ENCODE measurements at regions not wholly inside any gene's neighbourhood (a gene's known extent, or its start where the extent isn't known, plus 50 kb on each side); places are given as distances from the start of the nearest gene placed in this dataset.
A peak's percentile ranks its signal among the peaks of the same experiment; 100 is the strongest.

GRCh38 chr3:178302966-178303930 is 233.0 kb upstream of the KCNMB2 start:
- H3K4me3 ChIP-seq (ENCODE audit: low read depth, low read length): no peak overlapping the region
- CTCF ChIA-PET: interaction anchor here (0.6 kb wide), 1 partner anchor 338 kb away, joined by 3 read pairs; no protein-coding TSS in a partner anchor
- DNase-seq (ENCODE audit: low read depth, low spot score): no peak
- no peaks in the 10 kb centered on the region for H3K27me3 ChIP-seq (ENCODE audit: control insufficient read depth, insufficient read depth, low read length)
- H3K9me3 ChIP-seq (ENCODE audit: control insufficient read depth, insufficient read depth, low read length): no peaks in the 10 kb centered on the region
- POLR2A ChIA-PET: no interaction called here
- H3K27ac ChIP-seq (ENCODE audit: low read depth, low read length): no peak overlapping the region
- no peak for TF ChIP-seq CTCF (IDR thresholded peaks at IDR 0.05; ENCODE audit: low read depth, low read length)

DNA sequence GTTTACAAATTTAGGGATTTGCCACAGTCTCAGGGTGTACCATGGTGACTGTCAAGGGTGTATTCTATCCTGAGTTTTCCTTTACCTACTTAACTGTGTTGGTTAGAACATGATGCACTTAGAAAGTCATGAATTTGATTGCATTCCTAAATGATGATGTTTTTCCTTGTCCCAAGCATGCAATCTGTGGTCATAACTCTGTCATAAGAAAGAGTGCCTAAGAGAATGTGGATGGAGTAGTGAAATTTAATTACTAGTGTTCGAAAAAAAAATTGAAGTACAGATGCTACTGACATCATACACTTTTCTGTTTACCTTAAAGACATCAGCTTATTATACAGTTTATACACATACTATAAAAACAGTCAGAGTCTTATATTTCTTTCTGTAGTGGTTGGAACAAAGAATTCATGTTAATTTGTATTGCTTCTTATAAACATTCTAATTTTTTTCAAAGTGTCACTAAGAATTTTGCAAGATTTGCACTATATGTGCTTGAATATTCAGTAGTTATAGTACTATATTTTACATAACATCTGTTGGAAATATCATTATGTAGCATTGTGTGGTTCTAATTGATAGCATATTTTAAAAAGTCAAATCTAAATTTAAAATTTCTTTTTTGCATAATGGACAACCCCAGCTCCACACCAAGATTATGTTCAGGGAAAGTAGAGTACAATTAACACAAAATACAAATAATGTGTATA is 231.3 kb upstream of the KCNMB2 start:
- CTCF ChIA-PET: interaction anchor here (0.7 kb wide), 1 partner anchor 1432 kb away, joined by 3 read pairs; no protein-coding TSS in a partner anchor

GRCh38 chr3:178306432-178307115 is 229.7 kb upstream of the KCNMB2 start:
- ChIA-PET POLR2A (no interaction called here), CTCF (interaction anchor here (0.6 kb wide), 1 partner anchor 892 kb away, joined by 3 read pairs; no protein-coding TSS in a partner anchor)
- no peaks in the 10 kb centered on the region for H3K9me3 ChIP-seq (ENCODE audit: control insufficient read depth, insufficient read depth, low read length)
- TF ChIP-seq CTCF (IDR thresholded peaks at IDR 0.05; ENCODE audit: low read depth, low read length): no peak
- no peaks in the 10 kb centered on the region for H3K27me3 ChIP-seq (ENCODE audit: control insufficient read depth, insufficient read depth, low read length)
- no peak for DNase-seq (ENCODE audit: low read depth, low spot score)
- no peak overlapping the region for H3K27ac ChIP-seq (ENCODE audit: low read depth, low read length)
- H3K4me3 ChIP-seq (ENCODE audit: low read depth, low read length): no peak overlapping the region

More for the DNA sequence above, 231.3 kb upstream of the KCNMB2 start:
- POLR2A ChIA-PET: no interaction called here
- H3K4me3 ChIP-seq (ENCODE audit: low read depth, low read length): no peak overlapping the region
- H3K27ac ChIP-seq (ENCODE audit: low read depth, low read length): no peak overlapping the region
- peak; percentile 58 for DNase-seq (ENCODE audit: low read depth, low spot score)
- no peaks in the 10 kb centered on the region for H3K9me3 ChIP-seq (ENCODE audit: control insufficient read depth, insufficient read depth, low read length)
- TF ChIP-seq CTCF (IDR thresholded peaks at IDR 0.05; ENCODE audit: low read depth, low read length): no peak
- H3K27me3 ChIP-seq (ENCODE audit: control insufficient read depth, insufficient read depth, low read length): no peaks in the 10 kb centered on the region

DNA sequence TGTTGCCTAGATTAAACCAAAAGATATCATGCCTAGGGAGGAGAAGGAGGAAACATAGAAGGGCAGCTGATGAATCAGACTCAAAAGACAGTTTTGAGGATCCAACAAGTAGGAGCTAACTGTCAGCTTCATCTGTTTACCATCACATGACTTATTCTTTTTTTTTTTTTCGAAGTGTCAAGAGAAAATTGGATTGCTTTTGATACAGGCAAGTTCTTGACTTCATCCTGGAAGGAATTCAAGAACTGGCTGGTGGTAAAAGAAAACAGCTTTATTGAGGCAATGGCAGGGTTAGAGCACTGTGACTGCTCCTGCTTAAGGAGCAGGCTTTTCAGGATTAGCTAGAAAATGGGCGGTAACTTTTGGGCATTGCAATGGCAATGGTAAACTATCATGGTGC is 227.5 kb upstream of the KCNMB2 start:
- POLR2A ChIA-PET: interaction anchor here (0.7 kb wide), 1 partner anchor 1011 kb away, joined by 3 read pairs; no protein-coding TSS in a partner anchor
- Histone ChIP-seq H3K4me3 (ENCODE audit: low read depth, low read length) (no peak overlapping the region), H3K27ac (ENCODE audit: low read depth, low read length) (no peak overlapping the region), H3K27me3 (ENCODE audit: control insufficient read depth, insufficient read depth, low read length) (no peaks in the 10 kb centered on the region), H3K9me3 (ENCODE audit: control insufficient read depth, insufficient read depth, low read length) (no peaks in the 10 kb centered on the region)
- no peak for TF ChIP-seq CTCF (IDR thresholded peaks at IDR 0.05; ENCODE audit: low read depth, low read length)
- DNase-seq (ENCODE audit: low read depth, low spot score): no peak
- CTCF ChIA-PET: interaction anchor here (0.6 to 1.9 kb wide), 3 partner anchors 9 to 929 kb away, joined by 3 to 7 read pairs (median 5); no protein-coding TSS in a partner anchor
